GM18511 (cell line): ENCODE measurements at regions not wholly inside any gene's neighbourhood (a gene's known extent, or its start where the extent isn't known, plus 50 kb on each side); places are given as distances from the start of the nearest gene placed in this dataset.

Source experiments
- ATAC-seq: cut with Tn5 transposase; IDR thresholded peaks from one replicate; pipeline ENCODE4 v1.9.1; 2021; ENCODE audit warnings: mild to moderate bottlenecking, moderate library complexity; ENCODE audit not compliant: unreplicated experiment

- no peak for ATAC-seq
These were observed 321.7 kb downstream of the PPP1R2C start for GRCh38 chrX:42456176-42456700.

GRCh38 chrX:42450228-42450627 is 327.7 kb downstream of the PPP1R2C start:
- ATAC-seq: no peak

GRCh38 chrX:42443267-42443666 is 334.7 kb downstream of the PPP1R2C start:
- ATAC-seq: peak; percentile 41

GRCh38 chrX:42442745-42443144 is 335.2 kb downstream of the PPP1R2C start:
- peak; percentile 59 for ATAC-seq

- ATAC-seq: no peak
These were observed 340.8 kb downstream of the PPP1R2C start for GRCh38 chrX:42437211-42437610.

- ATAC-seq: no peak
These were observed 343.4 kb downstream of the PPP1R2C start for GRCh38 chrX:42434458-42435166.

GRCh38 chrX:42432552-42432951 is 345.4 kb downstream of the PPP1R2C start:
- no peak for ATAC-seq

- ATAC-seq: no peak
These were observed 355.0 kb downstream of the PPP1R2C start for GRCh38 chrX:42422961-42423360.

GRCh38 chrX:42420426-42420825 is 357.5 kb downstream of the PPP1R2C start:
- no peak for ATAC-seq

- no peak for ATAC-seq
These were observed 362.3 kb downstream of the PPP1R2C start for GRCh38 chrX:42415636-42416035.

GRCh38 chrX:42414057-42414456 is 363.9 kb downstream of the PPP1R2C start:
- ATAC-seq: no peak

GRCh38 chrX:42399632-42400024 is 378.3 kb downstream of the PPP1R2C start:
- no peak for ATAC-seq

- ATAC-seq: no peak
These were observed 378.9 kb downstream of the PPP1R2C start for GRCh38 chrX:42398967-42399631.

GRCh38 chrX:42396136-42396535 is 381.8 kb downstream of the PPP1R2C start:
- ATAC-seq: no peak

GRCh38 chrX:42392846-42393245 is 385.1 kb downstream of the PPP1R2C start:
- no peak for ATAC-seq

GRCh38 chrX:42386681-42387080 is 391.3 kb downstream of the PPP1R2C start:
- no peak for ATAC-seq

- no peak for ATAC-seq
These were observed 392.2 kb downstream of the PPP1R2C start for GRCh38 chrX:42385730-42386129.

- no peak for ATAC-seq
These were observed 393.0 kb downstream of the PPP1R2C start for GRCh38 chrX:42384956-42385355.

GRCh38 chrX:42378857-42379256 is 399.1 kb downstream of the PPP1R2C start:
- no peak for ATAC-seq

- no peak for ATAC-seq
These were observed 402.9 kb downstream of the PPP1R2C start for GRCh38 chrX:42375086-42375485.

GRCh38 chrX:42366181-42366580 is 411.8 kb downstream of the PPP1R2C start:
- ATAC-seq: no peak

- ATAC-seq: no peak
These were observed 415.7 kb downstream of the PPP1R2C start for GRCh38 chrX:42362219-42362618.
